GM10248 (cell line): ENCODE measurements at regions not wholly inside any gene's neighbourhood (a gene's known extent, or its start where the extent isn't known, plus 50 kb on each side); places are given as distances from the start of the nearest gene placed in this dataset.

Experiments used
- CTCF ChIA-PET: fragments of 300-600 bp; sonication (Branson Sonifier 250); formaldehyde crosslinking; extraction: SDS; loops from one replicate; lab custom pipeline; 2021; ENCODE audit warnings: antibody characterized with exemption; lab: Yijun Ruan, JAX
- POLR2A ChIA-PET: fragments of 350-650 bp; sonication (Branson Sonifier 250); formaldehyde crosslinking; extraction: SDS; loops from one replicate; lab custom pipeline; 2020; ENCODE audit warnings: antibody characterized with exemption; lab: Yijun Ruan, JAX
- DNase-seq: peaks from one replicate; pipeline ENCODE4 v3.0.0; 2012; ENCODE audit errors: extremely low spot score
- CTCF ChIP-seq: IDR thresholded peaks from 2 replicates; pipeline ENCODE4 v1.5.1; 2012; ENCODE audit warnings: mild to moderate bottlenecking, low read depth; ENCODE audit errors: extremely low read depth, missing control alignments, control extremely low read depth

- TF ChIP-seq CTCF = no peak
- ChIA-PET CTCF (no interaction called here), POLR2A (no interaction called here)
- DNase-seq = no peak
These were observed 352.6 kb downstream of the DDX10 start for GRCh38 chr11:109017489-109017888.

GRCh38 chr11:109018639-109019038 lies 353.8 kb downstream of the DDX10 start:
- DNase-seq = no peak
- TF ChIP-seq CTCF = no peak
- POLR2A ChIA-PET = no interaction called here
- CTCF ChIA-PET = no interaction called here

- TF ChIP-seq CTCF = no peak
- no peak for DNase-seq
- ChIA-PET POLR2A (no interaction called here), CTCF (no interaction called here)
These were observed 354.6 kb downstream of the DDX10 start for GRCh38 chr11:109019342-109019936.

- TF ChIP-seq CTCF = no peak
- no peak for DNase-seq
- ChIA-PET POLR2A (no interaction called here), CTCF (interaction anchor here (1.1 kb wide), 1 partner anchor 9 kb away, joined by 4 read pairs; no protein-coding TSS in a partner anchor)
These were observed 358.2 kb downstream of the DDX10 start for GRCh38 chr11:109023036-109023435.

- ChIA-PET CTCF (no interaction called here), POLR2A (no interaction called here)
- TF ChIP-seq CTCF = no peak
- no peak for DNase-seq
These were observed 362.1 kb downstream of the DDX10 start for GRCh38 chr11:109026891-109027489.

- ChIA-PET POLR2A (no interaction called here), CTCF (interaction anchor here (1.3 kb wide), 1 partner anchor 44 kb away, joined by 4 read pairs; no protein-coding TSS in a partner anchor)
- no peak for DNase-seq
- no peak for TF ChIP-seq CTCF
These were observed 363.0 kb downstream of the DDX10 start for GRCh38 chr11:109027851-109028250.
